OCI-LY7 (cell line): ENCODE measurements at regions not wholly inside any gene's neighbourhood (a gene's known extent, or its start where the extent isn't known, plus 50 kb on each side); places are given as distances from the start of the nearest gene placed in this dataset.

ENCODE experiments used
- BruUV-seq: library from RNA; stranded (reverse); fragments of 400-500 nt; replicated peaks from 2 replicates; lab custom pipeline; 2021; lab: Mats Ljungman, UMichigan
- CTCF ChIA-PET: fragments of 300-600 bp; sonication (Branson Sonifier 250); formaldehyde crosslinking; loops from one replicate; lab custom pipeline; 2022; ENCODE audit warnings: antibody characterized with exemption; ENCODE audit not compliant: unreplicated experiment; lab: Charles Lee
- POLR2A ChIA-PET: fragments of 300-600 bp; sonication (Branson Sonifier 250); formaldehyde crosslinking; loops from one replicate; lab custom pipeline; 2022; ENCODE audit warnings: antibody characterized with exemption; lab: Charles Lee
- DNase-seq: peaks from one replicate; pipeline ENCODE4 v3.0.0-alpha.2; 2015; ENCODE audit warnings: low spot score
- H2AFZ ChIP-seq: fragments of 200-600 bp; sonication (generic), shearing (Covaris generic); 2 replicates; pipeline ENCODE4 v1.6.1; 2014; ENCODE audit warnings: mild to moderate bottlenecking, antibody characterized with exemption, low read length, moderate library complexity
- H3K27ac ChIP-seq: fragments of 200-600 bp; sonication (generic); 2 replicates; pipeline ENCODE4 v1.5.1; 2014; ENCODE audit warnings: mixed run types, low read depth, mild to moderate bottlenecking, moderate library complexity, low read length, inconsistent platforms; ENCODE audit not compliant: poor library complexity, severe bottlenecking
- H3K36me3 ChIP-seq: fragments of 200-600 bp; sonication (generic); 2 replicates; pipeline ENCODE4 v1.6.1; 2014; ENCODE audit warnings: mild to moderate bottlenecking, antibody characterized with exemption, low read length, moderate library complexity, mixed read lengths; ENCODE audit not compliant: insufficient read depth
- H3K4me1 ChIP-seq: fragments of 200-600 bp; sonication (generic); 2 replicates; pipeline ENCODE4 v1.5.1; 2014; ENCODE audit warnings: mild to moderate bottlenecking, low read length; ENCODE audit not compliant: insufficient read depth, poor library complexity, severe bottlenecking
- H3K4me2 ChIP-seq: fragments of 200-600 bp; sonication (generic); 2 replicates; pipeline ENCODE4 v1.6.1; 2014; ENCODE audit warnings: mild to moderate bottlenecking, low read length
- H3K4me3 ChIP-seq: fragments of 200-600 bp; sonication (generic); 2 replicates; pipeline ENCODE4 v1.5.1; 2014; ENCODE audit warnings: mild to moderate bottlenecking, low read depth, low read length; ENCODE audit not compliant: poor library complexity, severe bottlenecking
- H3K79me2 ChIP-seq: fragments of 200-600 bp; sonication (generic); 2 replicates; pipeline ENCODE4 v1.6.1; 2016; ENCODE audit warnings: low read depth, mild to moderate bottlenecking, low read length, moderate library complexity, mixed read lengths; ENCODE audit not compliant: insufficient read depth
- H3K9me2 ChIP-seq: fragments of 200-600 bp; sonication (generic); 2 replicates; pipeline ENCODE4 v1.6.1; 2016; ENCODE audit warnings: mild to moderate bottlenecking, low read length, mixed read lengths; ENCODE audit not compliant: insufficient read depth
- H3K9me3 ChIP-seq: fragments of 200-600 bp; sonication (generic); 2 replicates; pipeline ENCODE4 v1.6.1; 2014; ENCODE audit warnings: mild to moderate bottlenecking, mixed run types, low read length, mixed read lengths
- H4K20me1 ChIP-seq: fragments of 200-600 bp; sonication (generic); 2 replicates; pipeline ENCODE4 v1.6.1; 2014; ENCODE audit warnings: mild to moderate bottlenecking, antibody characterized with exemption, low read length, moderate library complexity, mixed read lengths; ENCODE audit not compliant: insufficient read depth
- CTCF ChIP-seq: fragments of 200-600 bp; sonication (generic); conservative IDR thresholded peaks from 2 replicates; pipeline ENCODE4 v1.5.1; 2014; ENCODE audit warnings: mild to moderate bottlenecking, antibody characterized with exemption, low read length, moderate library complexity, mixed read lengths
- EZH2phosphoT487 ChIP-seq: fragments of 200-600 bp; sonication (generic); IDR thresholded peaks from 2 replicates; pipeline ENCODE4 v1.6.1; 2018; ENCODE audit warnings: low read depth, borderline replicate concordance, mild to moderate bottlenecking, mixed run types, antibody characterized with exemption, low read length, moderate library complexity, mixed read lengths
- intact Hi-C: fragments of 100-400 bp; cut with micrococcal nuclease; formaldehyde crosslinking; loops from one replicate; pipeline ENCODE4 v1.10.0; 2022; ENCODE audit not compliant: unreplicated experiment

GRCh38 chr7:109763611-109764010, 1193.9 kb downstream of the DNAJB9 start:
- H3K9me2 ChIP-seq = no peaks in the 10 kb centered on the region
- no TSS peak for BruUV-seq
- POLR2A ChIA-PET = no interaction called here

GRCh38 chr7:109772161-109772560, 1202.5 kb downstream of the DNAJB9 start:
- Histone ChIP-seq H3K79me2 (no peaks in the 10 kb centered on the region), H3K9me2 (no peaks in the 10 kb centered on the region), H3K4me2 (no peak overlapping the region), H2AFZ (no peak overlapping the region), H3K27ac (no peak overlapping the region), H4K20me1 (no peaks in the 10 kb centered on the region), H3K9me3 (no peaks in the 10 kb centered on the region), H3K4me1 (no peaks in the 10 kb centered on the region), H3K36me3 (no peaks in the 10 kb centered on the region), H3K4me3 (no peak overlapping the region)
- ChIA-PET POLR2A (no interaction called here), CTCF (no interaction called here)
- no peak for TF ChIP-seq EZH2phosphoT487
- TF ChIP-seq CTCF = no peak
- intact Hi-C loops = no loop called here
- no TSS peak for BruUV-seq
- no peak for DNase-seq

More at GRCh38 chr7:109763611-109764010, 1193.9 kb downstream of the DNAJB9 start:
- intact Hi-C loops = no loop called here
- TF ChIP-seq CTCF = no peak
- no peak for TF ChIP-seq EZH2phosphoT487
- no peaks in the 10 kb centered on the region for H4K20me1 ChIP-seq
- H3K36me3 ChIP-seq = no peaks in the 10 kb centered on the region
- no peak overlapping the region for H3K27ac ChIP-seq
- no peaks in the 10 kb centered on the region for H3K79me2 ChIP-seq
- H3K4me3 ChIP-seq = no peak overlapping the region
- no peaks in the 10 kb centered on the region for H3K4me1 ChIP-seq
- no peak overlapping the region for H3K4me2 ChIP-seq
- no peak overlapping the region for H2AFZ ChIP-seq
- H3K9me3 ChIP-seq = no peaks in the 10 kb centered on the region
- DNase-seq = no peak
- CTCF ChIA-PET = no interaction called here

- H3K27ac ChIP-seq = no peak overlapping the region
- TF ChIP-seq CTCF (no peak), EZH2phosphoT487 (no peak)
These were observed 1213.1 kb downstream of the DNAJB9 start for GRCh38 chr7:109782806-109783205.

More at GRCh38 chr7:109782806-109783205, 1213.1 kb downstream of the DNAJB9 start:
- ChIA-PET POLR2A (no interaction called here), CTCF (no interaction called here)
- Histone ChIP-seq H2AFZ (no peak overlapping the region), H3K9me2 (no peaks in the 10 kb centered on the region), H3K4me2 (no peak overlapping the region), H3K36me3 (no peaks in the 10 kb centered on the region), H3K4me1 (no peaks in the 10 kb centered on the region), H3K9me3 (no peaks in the 10 kb centered on the region), H4K20me1 (no peaks in the 10 kb centered on the region), H3K4me3 (no peak overlapping the region), H3K79me2 (no peaks in the 10 kb centered on the region)
- no TSS peak for BruUV-seq
- DNase-seq = no peak
- intact Hi-C loops = no loop called here
